PFSK-1 (cell line): ENCODE measurements at regions not wholly inside any gene's neighbourhood (a gene's known extent, or its start where the extent isn't known, plus 50 kb on each side); places are given as distances from the start of the nearest gene placed in this dataset.

Experiments
- FOXP2 ChIP-seq: optimal IDR thresholded peaks from 2 replicates; pipeline ENCODE3; 2011; ENCODE audit warnings: borderline replicate concordance, control low read depth, inconsistent platforms; ENCODE audit not compliant: insufficient read depth; ENCODE audit errors: extremely low read length, extremely low read depth
- POLR2AphosphoS5 ChIP-seq: IDR thresholded peaks from 2 replicates; pipeline ENCODE4 v1.6.1; 2012; ENCODE audit warnings: low read depth, mild to moderate bottlenecking, control low read depth, low read length, moderate library complexity
- SIN3A ChIP-seq: IDR thresholded peaks from 2 replicates; pipeline ENCODE4 v1.6.1; 2012; ENCODE audit warnings: mild to moderate bottlenecking, low read length, moderate library complexity, borderline replicate concordance; ENCODE audit not compliant: insufficient read depth
- TAF1 ChIP-seq: IDR thresholded peaks from 2 replicates; pipeline ENCODE4 v1.6.1; 2012; ENCODE audit warnings: low read length, control low read depth, borderline replicate concordance; ENCODE audit not compliant: insufficient read depth
- TF ChIP-seq, protein P1 (sequence below), 2 experiments: IDR thresholded peaks; 2 replicates each; pipeline versions ENCODE4 v1.6.1 to v1.8.0; 2011 to 2012; ENCODE audit warnings: low read depth in 2 of 2, low read length in 2 of 2, control low read depth in 1 of 2, inconsistent platforms in 1 of 2, mild to moderate bottlenecking in 1 of 2, moderate library complexity in 1 of 2; ENCODE audit not compliant: insufficient read depth in 1 of 2

DNA sequence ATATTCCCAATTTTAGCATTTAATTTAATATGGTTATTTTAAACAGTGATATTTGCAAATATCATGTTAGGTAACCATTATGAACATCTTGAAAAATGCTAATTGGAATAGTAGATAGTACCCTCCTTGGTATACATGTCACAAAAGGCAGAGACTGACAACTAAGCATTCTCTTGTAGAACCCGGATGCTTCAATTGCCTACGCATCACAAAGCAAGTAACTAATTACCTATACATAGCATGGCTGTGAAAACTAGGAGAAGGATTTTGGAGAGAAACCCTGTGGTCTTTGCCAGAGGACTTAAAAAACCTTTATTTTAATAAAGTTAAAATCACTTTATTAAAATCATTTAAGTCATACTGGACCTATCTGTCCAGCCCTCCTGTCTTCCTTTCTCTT, 764.1 kb upstream of the TENM3 start:
- TF ChIP-seq SIN3A, result no peak
- TF ChIP-seq, protein P1, sequence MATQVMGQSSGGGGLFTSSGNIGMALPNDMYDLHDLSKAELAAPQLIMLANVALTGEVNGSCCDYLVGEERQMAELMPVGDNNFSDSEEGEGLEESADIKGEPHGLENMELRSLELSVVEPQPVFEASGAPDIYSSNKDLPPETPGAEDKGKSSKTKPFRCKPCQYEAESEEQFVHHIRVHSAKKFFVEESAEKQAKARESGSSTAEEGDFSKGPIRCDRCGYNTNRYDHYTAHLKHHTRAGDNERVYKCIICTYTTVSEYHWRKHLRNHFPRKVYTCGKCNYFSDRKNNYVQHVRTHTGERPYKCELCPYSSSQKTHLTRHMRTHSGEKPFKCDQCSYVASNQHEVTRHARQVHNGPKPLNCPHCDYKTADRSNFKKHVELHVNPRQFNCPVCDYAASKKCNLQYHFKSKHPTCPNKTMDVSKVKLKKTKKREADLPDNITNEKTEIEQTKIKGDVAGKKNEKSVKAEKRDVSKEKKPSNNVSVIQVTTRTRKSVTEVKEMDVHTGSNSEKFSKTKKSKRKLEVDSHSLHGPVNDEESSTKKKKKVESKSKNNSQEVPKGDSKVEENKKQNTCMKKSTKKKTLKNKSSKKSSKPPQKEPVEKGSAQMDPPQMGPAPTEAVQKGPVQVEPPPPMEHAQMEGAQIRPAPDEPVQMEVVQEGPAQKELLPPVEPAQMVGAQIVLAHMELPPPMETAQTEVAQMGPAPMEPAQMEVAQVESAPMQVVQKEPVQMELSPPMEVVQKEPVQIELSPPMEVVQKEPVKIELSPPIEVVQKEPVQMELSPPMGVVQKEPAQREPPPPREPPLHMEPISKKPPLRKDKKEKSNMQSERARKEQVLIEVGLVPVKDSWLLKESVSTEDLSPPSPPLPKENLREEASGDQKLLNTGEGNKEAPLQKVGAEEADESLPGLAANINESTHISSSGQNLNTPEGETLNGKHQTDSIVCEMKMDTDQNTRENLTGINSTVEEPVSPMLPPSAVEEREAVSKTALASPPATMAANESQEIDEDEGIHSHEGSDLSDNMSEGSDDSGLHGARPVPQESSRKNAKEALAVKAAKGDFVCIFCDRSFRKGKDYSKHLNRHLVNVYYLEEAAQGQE (IDR thresholded peaks at IDR 0.05; ENCODE audit: insufficient read depth in 1 of 2, low read depth in 2 of 2, low read length in 2 of 2), result no peak
- TF ChIP-seq TAF1, result no peak
- TF ChIP-seq POLR2AphosphoS5, result no peak
- TF ChIP-seq FOXP2, result no peak

DNA sequence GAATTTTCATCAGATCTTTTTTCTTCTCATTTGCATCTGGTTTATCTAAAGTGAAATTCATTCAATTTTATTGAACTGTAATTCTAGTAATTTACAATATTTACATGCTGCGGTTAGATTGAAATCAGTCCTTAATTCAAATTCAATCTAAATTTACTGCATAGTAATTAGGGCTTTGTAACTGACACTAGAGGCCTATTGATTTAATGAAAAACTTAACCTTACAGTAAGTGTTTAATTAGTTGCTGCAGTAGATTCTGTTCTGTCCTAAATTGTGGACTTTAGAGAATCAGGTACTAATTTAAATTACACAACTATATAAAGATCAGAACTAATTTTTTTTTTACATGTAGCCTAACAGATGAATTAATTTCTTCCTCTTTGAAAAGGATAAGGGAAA, 758.8 kb upstream of the TENM3 start:
- TF ChIP-seq SIN3A, result no peak
- TF ChIP-seq, protein P1 (IDR thresholded peaks at IDR 0.05; ENCODE audit: insufficient read depth in 1 of 2, low read depth in 2 of 2, low read length in 2 of 2), result no peak

DNA sequence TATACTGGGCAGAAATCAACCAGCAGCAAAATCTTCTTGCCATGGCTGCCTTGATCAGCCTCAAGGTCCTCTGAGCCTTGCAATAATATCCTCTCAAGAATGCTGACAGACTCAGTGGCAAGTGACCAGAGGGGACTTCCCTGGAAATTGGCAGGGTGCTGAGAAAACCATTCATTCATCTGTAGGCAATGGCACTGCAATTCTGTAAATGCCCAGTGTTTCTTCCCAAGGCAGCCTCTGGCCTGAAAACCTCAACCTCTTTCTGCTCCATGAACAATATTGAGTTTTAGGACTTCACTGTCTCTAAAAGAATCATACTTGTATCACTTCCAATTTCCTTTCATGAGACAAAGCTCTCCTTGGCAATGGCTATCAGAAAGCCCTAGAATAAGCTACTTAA, 754.3 kb upstream of the TENM3 start:
- no peak for TF ChIP-seq TAF1
- TF ChIP-seq SIN3A, result no peak
- TF ChIP-seq, protein P1 (IDR thresholded peaks at IDR 0.05; ENCODE audit: insufficient read depth in 1 of 2, low read depth in 2 of 2, low read length in 2 of 2), result no peak
- no peak for TF ChIP-seq POLR2AphosphoS5
- no peak for TF ChIP-seq FOXP2

DNA sequence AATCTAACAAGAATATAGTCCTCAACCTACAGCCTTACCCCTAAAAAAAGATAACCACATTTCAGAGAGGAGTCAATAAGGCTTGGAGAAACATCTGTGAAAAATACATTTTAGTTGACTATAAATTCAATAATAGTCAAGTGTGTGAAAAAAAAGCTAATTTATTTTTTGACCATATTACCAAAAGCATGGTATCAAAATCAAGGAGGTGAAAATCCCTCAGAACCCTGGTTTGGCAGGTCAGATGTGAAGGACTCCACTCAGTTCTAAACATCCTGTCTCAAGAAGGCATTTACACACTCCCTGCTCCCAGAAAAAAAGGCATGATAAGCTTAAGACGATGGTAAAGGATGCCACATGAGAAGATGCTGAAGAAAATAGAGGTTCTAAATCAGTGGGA, 745.1 kb upstream of the TENM3 start:
- TF ChIP-seq TAF1 (no peak), SIN3A (no peak), POLR2AphosphoS5 (no peak), FOXP2 (no peak)
- TF ChIP-seq, protein P1 (IDR thresholded peaks at IDR 0.05; ENCODE audit: insufficient read depth in 1 of 2, low read depth in 2 of 2, low read length in 2 of 2), result no peak

DNA sequence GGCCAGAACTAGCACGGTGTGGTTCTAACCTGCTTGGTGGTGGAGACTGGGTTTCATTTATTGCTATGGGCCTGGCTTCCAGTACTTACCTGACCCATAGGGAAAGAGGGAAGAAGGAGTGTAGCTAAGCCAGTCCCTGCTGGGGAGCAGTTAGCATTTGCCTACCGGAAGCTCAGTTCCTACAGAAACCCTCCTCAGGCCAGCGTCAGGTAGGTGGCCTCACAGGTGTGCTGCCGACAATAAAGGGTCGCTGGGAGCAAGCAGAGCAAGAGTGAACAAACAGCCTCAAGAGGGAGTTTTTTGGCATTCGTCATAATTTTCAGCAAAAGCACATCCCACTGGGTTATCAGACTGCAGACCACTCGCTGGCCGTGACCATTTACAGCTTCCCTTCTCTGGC, 740.6 kb upstream of the TENM3 start:
- TF ChIP-seq FOXP2 (no peak), SIN3A (no peak), TAF1 (no peak), POLR2AphosphoS5 (no peak)
- TF ChIP-seq, protein P1 (IDR thresholded peaks at IDR 0.05; ENCODE audit: insufficient read depth in 1 of 2, low read depth in 2 of 2, low read length in 2 of 2), result no peak
